ENCODE measurements at regions not wholly inside any gene's neighbourhood (a gene's known extent, or its start where the extent isn't known, plus 50 kb on each side); places are given as distances from the start of the nearest gene placed in this dataset.

- TF ChIP-seq CTCF (IDR thresholded peaks at IDR 0.05; ENCODE audit: insufficient read depth, low read depth, low read length): no peak
- no peak overlapping the region for H3K4me3 ChIP-seq (ENCODE audit: low read depth, low read length)
Measured at GRCh38 chr13:78364711-78365110, 238.6 kb downstream of the POU4F1 start.

GRCh38 chr13:78341032-78341431 is 262.3 kb downstream of the POU4F1 start:
- no peak for TF ChIP-seq CTCF (IDR thresholded peaks at IDR 0.05; ENCODE audit: insufficient read depth, low read depth, low read length)
- no peak for DNase-seq (ENCODE audit: low read depth)
- H3K4me3 ChIP-seq (ENCODE audit: low read depth, low read length): no peak overlapping the region

More at GRCh38 chr13:78364711-78365110, 238.6 kb downstream of the POU4F1 start:
- DNase-seq (ENCODE audit: low read depth): no peak

- TF ChIP-seq CTCF (IDR thresholded peaks at IDR 0.05; ENCODE audit: insufficient read depth, low read depth, low read length): no peak
- no peak for DNase-seq (ENCODE audit: low read depth)
- H3K4me3 ChIP-seq (ENCODE audit: low read depth, low read length): no peak overlapping the region
Measured at GRCh38 chr13:78339927-78340326, 263.4 kb downstream of the POU4F1 start.

GRCh38 chr13:78334059-78334458 is 269.3 kb downstream of the POU4F1 start:
- no peak overlapping the region for H3K4me3 ChIP-seq (ENCODE audit: low read depth, low read length)
- DNase-seq (ENCODE audit: low read depth): no peak
- TF ChIP-seq CTCF (IDR thresholded peaks at IDR 0.05; ENCODE audit: insufficient read depth, low read depth, low read length): no peak

GRCh38 chr13:78326633-78327032 is 276.7 kb downstream of the POU4F1 start:
- DNase-seq (ENCODE audit: low read depth): no peak
- TF ChIP-seq CTCF (IDR thresholded peaks at IDR 0.05; ENCODE audit: insufficient read depth, low read depth, low read length): no peak
- H3K4me3 ChIP-seq (ENCODE audit: low read depth, low read length): no peak overlapping the region

- TF ChIP-seq CTCF (IDR thresholded peaks at IDR 0.05; ENCODE audit: insufficient read depth, low read depth, low read length): no peak
- H3K4me3 ChIP-seq (ENCODE audit: low read depth, low read length): no peak overlapping the region
- DNase-seq (ENCODE audit: low read depth): no peak
Measured at GRCh38 chr13:78325585-78325984, 277.8 kb downstream of the POU4F1 start.

GRCh38 chr13:78323848-78324247 is 279.5 kb downstream of the POU4F1 start:
- DNase-seq (ENCODE audit: low read depth): no peak
- TF ChIP-seq CTCF (IDR thresholded peaks at IDR 0.05; ENCODE audit: insufficient read depth, low read depth, low read length): no peak
- no peak overlapping the region for H3K4me3 ChIP-seq (ENCODE audit: low read depth, low read length)

Data from fibroblast of villous mesenchyme (primary cell).